ENCODE measurements at regions not wholly inside any gene's neighbourhood (a gene's known extent, or its start where the extent isn't known, plus 50 kb on each side); places are given as distances from the start of the nearest gene placed in this dataset.

DNA sequence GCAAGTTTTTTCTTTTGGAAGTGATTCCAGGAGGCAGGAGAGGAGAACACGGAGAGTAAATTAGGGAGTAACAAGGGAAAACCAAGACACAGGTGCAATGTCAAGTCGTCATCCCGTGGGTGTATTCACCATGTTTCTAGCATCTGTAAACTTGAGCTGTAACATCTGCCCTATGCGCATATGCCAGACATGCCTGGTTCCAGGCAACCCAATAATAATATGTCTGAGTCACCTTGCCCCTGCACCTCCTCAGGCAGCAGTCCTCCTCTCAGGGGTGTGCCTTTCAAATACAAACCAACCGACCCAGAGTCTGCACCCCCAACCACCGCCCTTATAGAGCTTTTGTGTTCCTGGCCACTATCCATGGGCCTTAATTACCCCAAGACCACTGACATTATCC, 107.0 kb upstream of the PDE1C start:
- H3K4me3 ChIP-seq = no peak overlapping the region
- no peaks in the 10 kb centered on the region for H3K27me3 ChIP-seq (replicated peaks; ENCODE audit: insufficient read depth)
- H3K4me1 ChIP-seq (ENCODE audit: insufficient read depth) = no peaks in the 10 kb centered on the region
- no peak overlapping the region for H3K4me2 ChIP-seq (ENCODE audit: unreplicated experiment)
- no peak for DNase-seq
- no peaks in the 10 kb centered on the region for H3F3A ChIP-seq (ENCODE audit: insufficient read depth)
- no peaks in the 10 kb centered on the region for H3K79me2 ChIP-seq (ENCODE audit: insufficient read depth)
- no peak overlapping the region for H3K9ac ChIP-seq
- H4K20me1 ChIP-seq (ENCODE audit: insufficient read depth) = no peaks in the 10 kb centered on the region
- in situ Hi-C loops (cut with MboI) = no loop called here
- no peak overlapping the region for H2AFZ ChIP-seq
- WGBS, 2 experiments (ENCODE audit: low coverage in 1 of 2, low lambda C conversion rate in 2 of 2, missing lambda C conversion rate in 2 of 2) = 30 to 42% methylated on average over 6 of the region's 6 CpGs
- no peak overlapping the region for H3K27ac ChIP-seq
- H3K9me2 ChIP-seq (ENCODE audit: insufficient read depth) = no peaks in the 10 kb centered on the region
- H3K36me3 ChIP-seq (ENCODE audit: low read depth) = no peaks in the 10 kb centered on the region
- H3K9me3 ChIP-seq (ENCODE audit: low read depth) = no peaks in the 10 kb centered on the region
- TF ChIP-seq EZH2 (IDR thresholded peaks at IDR 0.05; ENCODE audit: insufficient read depth, poor library complexity, severe bottlenecking) (no peak), EZH2phosphoT487 (IDR thresholded peaks at IDR 0.05; ENCODE audit: insufficient read depth, low read depth) (no peak)

- H3K27me3 ChIP-seq (replicated peaks; ENCODE audit: insufficient read depth) = no peaks in the 10 kb centered on the region
- WGBS, 2 experiments (ENCODE audit: low coverage in 1 of 2, low lambda C conversion rate in 2 of 2, missing lambda C conversion rate in 2 of 2) = 42 to 47% methylated on average over 2 of the region's 2 CpGs
- H3K79me2 ChIP-seq (ENCODE audit: insufficient read depth) = no peaks in the 10 kb centered on the region
- no peak overlapping the region for H2AFZ ChIP-seq
- no peak for DNase-seq
- no peaks in the 10 kb centered on the region for H4K20me1 ChIP-seq (ENCODE audit: insufficient read depth)
- in situ Hi-C loops (cut with MboI) = no loop called here
- no peak overlapping the region for H3K9ac ChIP-seq
- no peak overlapping the region for H3K27ac ChIP-seq
- no peaks in the 10 kb centered on the region for H3K9me2 ChIP-seq (ENCODE audit: insufficient read depth)
- TF ChIP-seq EZH2phosphoT487 (IDR thresholded peaks at IDR 0.05; ENCODE audit: insufficient read depth, low read depth) = no peak
- no peak for TF ChIP-seq EZH2 (IDR thresholded peaks at IDR 0.05; ENCODE audit: insufficient read depth, poor library complexity, severe bottlenecking)
- H3K36me3 ChIP-seq (ENCODE audit: low read depth) = no peaks in the 10 kb centered on the region
- H3K9me3 ChIP-seq (ENCODE audit: low read depth) = no peaks in the 10 kb centered on the region
- no peak overlapping the region for H3K4me3 ChIP-seq
- no peak overlapping the region for H3K4me2 ChIP-seq (ENCODE audit: unreplicated experiment)
- no peaks in the 10 kb centered on the region for H3F3A ChIP-seq (ENCODE audit: insufficient read depth)
- H3K4me1 ChIP-seq (ENCODE audit: insufficient read depth) = no peaks in the 10 kb centered on the region
Measured at GRCh38 chr7:32175099-32175498, 104.9 kb upstream of the PDE1C start.

DNA sequence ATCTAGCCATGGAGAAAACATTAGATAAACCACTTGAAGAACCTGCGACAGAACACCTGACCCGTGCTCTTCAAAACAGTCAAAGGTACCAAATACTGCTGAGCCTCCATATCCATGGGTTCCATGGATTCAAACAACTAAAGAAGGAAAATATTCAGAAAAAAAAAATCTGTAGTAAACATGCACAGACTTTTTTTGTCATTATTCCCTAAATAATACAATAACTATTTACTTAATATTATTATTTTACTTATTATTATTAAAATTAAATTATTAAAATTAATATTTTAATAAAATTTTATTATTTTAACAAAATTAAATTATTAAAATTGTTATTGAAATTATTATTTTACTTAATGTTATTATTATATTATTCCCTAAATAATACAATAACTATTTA, 101.0 kb upstream of the PDE1C start:
- H3K27ac ChIP-seq = no peak overlapping the region
- no peaks in the 10 kb centered on the region for H3K36me3 ChIP-seq (ENCODE audit: low read depth)
- no peak overlapping the region for H3K9ac ChIP-seq
- TF ChIP-seq EZH2 (IDR thresholded peaks at IDR 0.05; ENCODE audit: insufficient read depth, poor library complexity, severe bottlenecking) = no peak
- TF ChIP-seq EZH2phosphoT487 (IDR thresholded peaks at IDR 0.05; ENCODE audit: insufficient read depth, low read depth) = no peak
- H4K20me1 ChIP-seq (ENCODE audit: insufficient read depth) = no peaks in the 10 kb centered on the region
- WGBS, 2 experiments (ENCODE audit: low coverage in 1 of 2, low lambda C conversion rate in 2 of 2, missing lambda C conversion rate in 2 of 2) = 50 to 56% methylated on average over 2 of the region's 2 CpGs
- no peaks in the 10 kb centered on the region for H3K9me3 ChIP-seq (ENCODE audit: low read depth)
- in situ Hi-C loops (cut with MboI) = no loop called here
- H3K27me3 ChIP-seq (replicated peaks; ENCODE audit: insufficient read depth) = no peaks in the 10 kb centered on the region
- H3K4me2 ChIP-seq (ENCODE audit: unreplicated experiment) = no peak overlapping the region
- no peak overlapping the region for H3K4me3 ChIP-seq
- no peak overlapping the region for H2AFZ ChIP-seq
- H3F3A ChIP-seq (ENCODE audit: insufficient read depth) = no peaks in the 10 kb centered on the region
- peaks cover 7% of the 10 kb centered on the region for H3K4me1 ChIP-seq (ENCODE audit: insufficient read depth)
- no peaks in the 10 kb centered on the region for H3K79me2 ChIP-seq (ENCODE audit: insufficient read depth)
- H3K9me2 ChIP-seq (ENCODE audit: insufficient read depth) = no peaks in the 10 kb centered on the region
- DNase-seq = no peak

- no peaks in the 10 kb centered on the region for H3K36me3 ChIP-seq (ENCODE audit: low read depth)
- TF ChIP-seq EZH2phosphoT487 (IDR thresholded peaks at IDR 0.05; ENCODE audit: insufficient read depth, low read depth) (no peak), EZH2 (IDR thresholded peaks at IDR 0.05; ENCODE audit: insufficient read depth, poor library complexity, severe bottlenecking) (no peak)
- no peaks in the 10 kb centered on the region for H4K20me1 ChIP-seq (ENCODE audit: insufficient read depth)
- no peaks in the 10 kb centered on the region for H3K9me2 ChIP-seq (ENCODE audit: insufficient read depth)
- H3K9me3 ChIP-seq (ENCODE audit: low read depth) = no peaks in the 10 kb centered on the region
- DNase-seq = no peak
- H3K27me3 ChIP-seq (replicated peaks; ENCODE audit: insufficient read depth) = no peaks in the 10 kb centered on the region
- H3K4me1 ChIP-seq (ENCODE audit: insufficient read depth) = peaks cover 7% of the 10 kb centered on the region
- H3K9ac ChIP-seq = no peak overlapping the region
- H3K79me2 ChIP-seq (ENCODE audit: insufficient read depth) = no peaks in the 10 kb centered on the region
- H3K4me2 ChIP-seq (ENCODE audit: unreplicated experiment) = no peak overlapping the region
- H3F3A ChIP-seq (ENCODE audit: insufficient read depth) = no peaks in the 10 kb centered on the region
- in situ Hi-C loops (cut with MboI) = no loop called here
- WGBS, 2 experiments (ENCODE audit: low coverage in 1 of 2, low lambda C conversion rate in 2 of 2, missing lambda C conversion rate in 2 of 2) = 42 to 58% methylated on average over 1 of the region's 1 CpG
- H3K4me3 ChIP-seq = no peak overlapping the region
- H2AFZ ChIP-seq = no peak overlapping the region
- no peak overlapping the region for H3K27ac ChIP-seq
Measured at GRCh38 chr7:32170838-32171237, 100.6 kb upstream of the PDE1C start.

DNA sequence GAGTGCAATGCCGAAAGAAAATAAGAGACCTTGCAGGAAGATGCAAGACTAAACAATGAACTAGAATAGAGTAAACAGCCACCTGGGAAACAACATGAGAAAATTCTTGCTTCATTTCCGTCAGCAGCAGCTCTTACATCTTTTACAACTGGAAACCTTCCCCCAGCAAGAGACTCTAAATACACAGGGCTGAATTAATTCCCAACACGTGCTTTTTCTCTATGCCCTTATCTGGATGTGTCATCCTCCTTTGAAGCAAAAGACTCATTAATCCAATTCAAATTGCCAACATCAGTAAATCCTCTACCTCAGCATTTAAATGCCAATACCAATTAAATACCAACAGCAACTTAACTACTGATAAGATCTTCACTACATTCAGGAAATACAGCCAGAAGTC, 99.0 kb upstream of the PDE1C start:
- no peak overlapping the region for H3K9ac ChIP-seq
- in situ Hi-C loops (cut with MboI) = no loop called here
- H3K36me3 ChIP-seq (ENCODE audit: low read depth) = no peaks in the 10 kb centered on the region
- 26 to 39% methylated on average over 3 of the region's 3 CpGs for WGBS, 2 experiments (ENCODE audit: low coverage in 1 of 2, low lambda C conversion rate in 2 of 2, missing lambda C conversion rate in 2 of 2)
- no peak for DNase-seq
- no peaks in the 10 kb centered on the region for H4K20me1 ChIP-seq (ENCODE audit: insufficient read depth)
- H3K79me2 ChIP-seq (ENCODE audit: insufficient read depth) = no peaks in the 10 kb centered on the region
- no peaks in the 10 kb centered on the region for H3K27me3 ChIP-seq (replicated peaks; ENCODE audit: insufficient read depth)
- no peak overlapping the region for H3K4me2 ChIP-seq (ENCODE audit: unreplicated experiment)
- no peaks in the 10 kb centered on the region for H3K9me2 ChIP-seq (ENCODE audit: insufficient read depth)
- H3K4me3 ChIP-seq = no peak overlapping the region
- peaks cover 14% of the 10 kb centered on the region for H3K4me1 ChIP-seq (ENCODE audit: insufficient read depth)
- no peak overlapping the region for H2AFZ ChIP-seq
- TF ChIP-seq EZH2phosphoT487 (IDR thresholded peaks at IDR 0.05; ENCODE audit: insufficient read depth, low read depth) = no peak
- TF ChIP-seq EZH2 (IDR thresholded peaks at IDR 0.05; ENCODE audit: insufficient read depth, poor library complexity, severe bottlenecking) = no peak
- no peaks in the 10 kb centered on the region for H3K9me3 ChIP-seq (ENCODE audit: low read depth)
- peaks cover 2% of the 10 kb centered on the region; the same call in 1 of the 2 replicates for H3F3A ChIP-seq (ENCODE audit: insufficient read depth)
- no peak overlapping the region for H3K27ac ChIP-seq
